LNCaP clone FGC (cell line): ENCODE measurements at regions not wholly inside any gene's neighbourhood (a gene's known extent, or its start where the extent isn't known, plus 50 kb on each side); places are given as distances from the start of the nearest gene placed in this dataset.

Source experiments
- DNase-seq: peaks from one replicate; pipeline ENCODE4 v3.0.0-alpha.2; 2011; ENCODE audit warnings: low read depth
- H3K4me3 ChIP-seq: 2 replicates; pipeline ENCODE4 v1.5.1; 2011; ENCODE audit warnings: mild to moderate bottlenecking, low read depth, low read length, control low read depth
- TF ChIP-seq, protein P1 (sequence below): IDR thresholded peaks from 2 replicates; pipeline ENCODE4 v1.5.1; 2012; ENCODE audit warnings: mild to moderate bottlenecking; ENCODE audit not compliant: control insufficient read depth, insufficient read depth; ENCODE audit errors: extremely low read depth

DNA sequence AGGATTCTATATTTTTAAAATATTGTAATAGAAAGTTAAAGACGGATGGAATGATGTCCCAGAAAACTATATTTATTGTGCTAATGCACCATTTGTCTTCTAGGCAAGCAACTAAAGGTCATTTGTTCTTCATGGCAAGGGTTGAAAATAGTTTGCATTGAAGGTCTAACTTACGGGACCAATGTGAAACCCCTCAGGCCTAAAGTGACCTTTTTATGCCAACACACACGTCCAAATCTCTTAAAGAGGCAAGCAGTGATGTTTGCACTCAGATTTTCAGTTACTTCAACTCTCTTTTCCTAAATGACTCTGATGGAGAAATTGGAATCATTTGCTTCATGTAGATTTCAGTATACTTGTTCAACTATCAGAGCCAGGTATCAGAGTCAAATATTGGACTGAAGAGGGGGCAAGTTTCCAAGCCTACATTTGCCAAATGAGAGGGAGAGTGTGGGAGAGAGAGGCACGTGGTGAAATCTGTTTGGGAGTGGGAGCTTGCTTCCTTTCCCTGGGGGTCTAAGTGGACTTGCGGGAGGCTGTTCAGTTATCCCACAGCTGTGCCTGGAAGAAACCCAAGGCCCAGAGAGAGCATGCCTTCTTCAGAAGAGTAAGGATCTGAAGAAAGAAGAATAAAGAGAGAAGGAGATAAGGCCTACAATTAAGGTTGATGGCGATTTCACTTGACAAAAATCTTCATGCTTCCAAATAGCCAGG is 459.8 kb downstream of the BCAT1 start:
- TF ChIP-seq, protein P1, sequence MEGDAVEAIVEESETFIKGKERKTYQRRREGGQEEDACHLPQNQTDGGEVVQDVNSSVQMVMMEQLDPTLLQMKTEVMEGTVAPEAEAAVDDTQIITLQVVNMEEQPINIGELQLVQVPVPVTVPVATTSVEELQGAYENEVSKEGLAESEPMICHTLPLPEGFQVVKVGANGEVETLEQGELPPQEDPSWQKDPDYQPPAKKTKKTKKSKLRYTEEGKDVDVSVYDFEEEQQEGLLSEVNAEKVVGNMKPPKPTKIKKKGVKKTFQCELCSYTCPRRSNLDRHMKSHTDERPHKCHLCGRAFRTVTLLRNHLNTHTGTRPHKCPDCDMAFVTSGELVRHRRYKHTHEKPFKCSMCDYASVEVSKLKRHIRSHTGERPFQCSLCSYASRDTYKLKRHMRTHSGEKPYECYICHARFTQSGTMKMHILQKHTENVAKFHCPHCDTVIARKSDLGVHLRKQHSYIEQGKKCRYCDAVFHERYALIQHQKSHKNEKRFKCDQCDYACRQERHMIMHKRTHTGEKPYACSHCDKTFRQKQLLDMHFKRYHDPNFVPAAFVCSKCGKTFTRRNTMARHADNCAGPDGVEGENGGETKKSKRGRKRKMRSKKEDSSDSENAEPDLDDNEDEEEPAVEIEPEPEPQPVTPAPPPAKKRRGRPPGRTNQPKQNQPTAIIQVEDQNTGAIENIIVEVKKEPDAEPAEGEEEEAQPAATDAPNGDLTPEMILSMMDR, result no peak
- DNase-seq, result no peak
- no peak overlapping the region for H3K4me3 ChIP-seq

DNA sequence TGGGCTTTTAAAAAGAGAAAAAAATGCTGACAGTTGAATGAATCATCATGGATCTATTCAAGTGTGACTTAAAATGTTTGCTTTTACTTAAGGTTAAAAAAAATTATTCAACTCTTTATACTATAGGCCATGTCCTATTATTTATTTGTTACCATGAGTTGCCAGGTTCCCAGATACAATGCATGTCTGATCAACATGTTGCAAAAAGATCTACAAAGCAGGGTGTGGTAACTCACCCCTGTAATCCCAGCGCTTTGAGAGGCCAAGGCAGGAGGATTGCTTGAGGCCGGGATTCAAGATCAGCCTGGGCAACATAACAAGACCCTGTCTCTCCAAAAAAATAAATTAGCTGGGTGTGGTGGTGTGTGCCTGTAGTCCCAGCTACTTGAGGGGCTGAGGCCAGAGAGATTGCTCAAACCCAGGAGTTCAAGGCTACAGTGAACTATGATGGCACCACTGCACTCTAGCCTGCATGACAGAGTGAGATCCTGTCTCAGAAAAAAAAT is 460.8 kb downstream of the BCAT1 start:
- TF ChIP-seq, protein P1, result no peak

DNA sequence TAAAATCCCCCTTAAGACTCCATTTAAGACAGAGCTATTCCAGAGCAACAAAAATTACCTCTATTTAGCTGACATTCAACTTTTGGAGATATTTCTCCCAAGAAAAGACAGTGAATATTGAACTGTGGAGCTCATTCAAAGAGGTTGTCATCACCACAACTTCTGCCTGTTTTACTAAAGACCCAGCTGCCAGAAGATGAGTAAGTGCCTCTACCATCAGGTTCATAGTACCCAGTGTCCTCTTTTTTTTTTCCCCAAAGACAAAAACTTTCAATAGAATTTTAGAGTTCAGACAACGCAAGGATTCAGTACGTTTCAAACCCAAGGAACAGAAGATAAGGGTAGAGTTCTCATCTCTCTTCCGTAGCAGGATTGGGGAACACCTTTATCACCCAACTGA is 461.3 kb downstream of the BCAT1 start:
- no peak for DNase-seq
- TF ChIP-seq, protein P1, result no peak
- no peak overlapping the region for H3K4me3 ChIP-seq

More for the DNA sequence above, 460.8 kb downstream of the BCAT1 start:
- H3K4me3 ChIP-seq, result no peak overlapping the region
- DNase-seq, result no peak

DNA sequence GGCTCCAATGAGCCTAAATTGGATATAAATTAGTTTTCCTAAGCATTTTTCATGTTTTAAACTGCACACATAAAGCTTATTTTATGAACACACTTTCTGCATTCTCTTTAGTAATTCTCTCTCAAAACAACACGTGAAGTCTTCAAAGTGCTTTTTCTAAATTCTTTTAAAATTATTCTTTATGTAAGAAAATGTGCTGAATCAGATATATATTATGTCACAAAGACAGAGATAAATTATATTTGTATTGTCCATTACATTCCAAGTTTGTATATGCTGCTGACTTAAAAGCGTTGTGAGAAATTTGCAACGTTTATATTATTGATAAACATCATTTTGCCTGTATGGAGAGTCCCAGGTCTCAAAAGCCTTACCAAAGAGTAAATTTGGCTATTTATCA is 465.2 kb downstream of the BCAT1 start:
- TF ChIP-seq, protein P1, result no peak
- no peak overlapping the region for H3K4me3 ChIP-seq
- DNase-seq, result no peak

DNA sequence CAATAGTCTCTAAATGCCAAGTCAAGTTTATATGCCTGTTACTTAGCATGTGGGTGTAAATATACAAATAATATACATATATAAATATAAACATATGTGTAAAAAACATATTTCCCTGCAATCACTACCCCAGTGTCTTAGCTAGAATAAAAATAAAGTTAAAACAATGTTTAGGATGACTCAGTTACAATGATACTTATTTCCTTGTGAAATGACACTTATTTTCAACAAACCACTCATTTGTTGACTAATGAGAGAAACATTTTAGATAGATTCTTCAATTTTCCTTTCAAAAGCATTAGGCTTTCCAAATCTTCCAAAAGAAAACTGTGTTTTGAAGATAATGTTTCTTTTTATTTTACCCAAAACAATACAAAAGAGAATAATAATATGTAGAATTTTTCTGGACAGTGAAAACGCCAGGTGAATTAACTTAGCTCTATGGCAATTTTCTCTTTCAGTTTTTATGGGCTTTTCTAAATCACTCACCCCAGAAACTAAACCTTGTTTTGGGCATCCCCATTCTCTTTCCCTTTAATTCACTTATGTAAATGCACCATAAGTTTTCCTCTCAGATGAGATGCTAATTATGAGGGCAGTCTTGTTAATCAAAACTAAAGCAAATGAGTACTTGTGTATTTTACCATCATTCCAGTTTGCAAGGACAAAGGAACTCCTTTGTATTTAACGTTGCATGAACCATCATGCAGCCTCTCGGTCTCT is 465.9 kb downstream of the BCAT1 start:
- H3K4me3 ChIP-seq, result no peak overlapping the region
- no peak for DNase-seq
- TF ChIP-seq, protein P1, result no peak

DNA sequence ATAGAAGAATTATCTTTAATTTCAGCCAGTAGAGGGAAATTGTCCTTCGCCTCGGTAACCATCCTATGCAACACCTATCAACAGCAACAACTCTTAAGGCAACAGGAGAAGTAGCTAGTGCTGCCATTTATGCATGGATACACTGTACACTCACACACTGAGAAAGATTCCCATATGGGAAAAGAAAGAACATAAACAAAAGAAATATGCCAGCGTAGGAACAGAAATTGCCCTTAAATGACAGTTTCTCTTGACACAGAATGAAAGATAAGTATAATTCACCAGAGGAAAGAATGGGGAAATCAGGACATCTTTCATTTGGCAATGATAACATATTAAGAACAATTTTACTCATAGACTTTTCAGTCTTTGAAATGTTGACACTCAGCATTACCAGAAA is 466.9 kb downstream of the BCAT1 start:
- H3K4me3 ChIP-seq, result no peak overlapping the region
- no peak for DNase-seq

More for the DNA sequence above, 466.9 kb downstream of the BCAT1 start:
- TF ChIP-seq, protein P1, result no peak
